Epithelial cell of prostate (primary cell): ENCODE measurements at regions not wholly inside any gene's neighbourhood (a gene's known extent, or its start where the extent isn't known, plus 50 kb on each side); places are given as distances from the start of the nearest gene placed in this dataset.
"Not testable (repeated sequence)": the region's sequence is repeated elsewhere in the genome, so short reads cannot be mapped to it uniquely, and the experiment has no call there.

ENCODE experiments used
- DNase-seq: peaks from one replicate; pipeline ENCODE4 v3.0.0-alpha.2; 2011; ENCODE audit warnings: low read depth, low spot score
- H3K27ac ChIP-seq: fragments of 450-650 bp; 2 replicates; pipeline ENCODE4 v1.5.1; 2017; ENCODE audit warnings: mild to moderate bottlenecking

DNA sequence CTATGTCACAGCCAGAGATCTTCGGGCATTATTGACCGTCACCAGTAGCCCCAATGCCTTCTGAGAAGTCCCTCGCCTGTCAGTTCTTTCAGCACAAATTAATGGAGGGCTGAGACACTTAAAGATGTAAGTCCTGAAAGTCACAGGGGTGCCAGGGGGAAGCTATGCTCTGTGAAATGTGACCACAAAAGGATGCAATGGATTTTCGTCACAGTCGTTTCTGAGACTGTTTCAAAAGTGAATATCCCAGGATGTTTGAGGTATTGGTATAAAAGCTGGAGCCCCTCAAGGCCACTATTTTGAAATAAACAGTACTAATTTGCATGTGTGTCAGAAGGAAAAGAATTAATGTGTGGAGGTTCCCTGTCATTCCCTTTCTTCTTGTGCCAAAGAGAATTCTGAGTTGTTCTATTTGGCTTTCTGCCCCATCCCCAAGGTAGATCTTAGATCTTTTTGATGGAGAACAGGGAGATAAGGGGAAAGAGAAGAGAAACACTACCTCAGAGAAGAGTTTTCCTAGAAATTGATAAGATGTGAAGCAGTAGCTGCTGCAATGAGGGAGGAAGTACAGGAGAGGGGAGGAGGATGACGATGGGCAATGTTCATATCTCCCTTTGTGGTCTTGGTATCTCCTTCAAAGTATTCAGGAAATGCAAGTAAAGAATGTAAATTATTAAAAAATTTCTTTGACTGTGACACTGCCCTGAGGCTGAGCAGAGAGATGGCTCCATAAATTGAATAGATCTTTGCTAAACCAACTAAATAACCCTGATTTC lies 101.8 kb upstream of the NAP1L1 start:
- no peak for DNase-seq
- no peak overlapping the region for H3K27ac ChIP-seq

DNA sequence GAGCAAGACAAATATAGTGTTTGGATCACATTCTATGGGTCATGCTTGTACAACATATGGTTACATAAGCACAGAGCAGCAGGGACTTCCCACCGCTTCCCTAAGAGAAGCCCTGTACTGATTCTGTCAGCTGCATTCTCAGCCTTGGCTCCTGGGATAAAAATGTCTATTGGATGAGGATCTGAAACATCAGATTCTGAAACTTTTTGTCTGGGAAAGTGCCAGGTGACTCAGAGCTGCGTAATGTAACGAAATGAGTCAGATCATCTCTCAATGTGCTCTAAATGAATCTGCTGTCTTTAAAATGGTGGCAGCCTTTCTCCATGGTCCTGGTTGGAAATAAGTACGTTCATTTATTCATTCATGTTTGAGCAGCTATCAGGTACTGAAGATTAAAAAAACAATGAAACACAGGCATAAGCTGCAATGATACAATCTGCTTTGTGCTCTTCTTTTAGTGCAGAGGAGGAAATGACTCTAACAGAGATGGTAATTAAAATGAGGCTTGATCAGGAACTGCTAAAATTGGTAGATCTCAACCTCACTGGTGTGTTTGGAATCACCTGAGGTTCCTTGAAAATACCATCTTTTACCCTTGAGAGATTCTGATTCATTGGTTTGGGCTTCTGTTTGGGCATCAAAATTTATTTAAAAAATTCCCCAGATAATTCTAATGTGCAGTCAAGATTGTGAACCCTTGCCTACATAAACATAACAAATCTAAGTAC lies 99.1 kb upstream of the NAP1L1 start:
- H3K27ac ChIP-seq: peak overlapping the region; percentile 35
- DNase-seq: peak; percentile 58

DNA sequence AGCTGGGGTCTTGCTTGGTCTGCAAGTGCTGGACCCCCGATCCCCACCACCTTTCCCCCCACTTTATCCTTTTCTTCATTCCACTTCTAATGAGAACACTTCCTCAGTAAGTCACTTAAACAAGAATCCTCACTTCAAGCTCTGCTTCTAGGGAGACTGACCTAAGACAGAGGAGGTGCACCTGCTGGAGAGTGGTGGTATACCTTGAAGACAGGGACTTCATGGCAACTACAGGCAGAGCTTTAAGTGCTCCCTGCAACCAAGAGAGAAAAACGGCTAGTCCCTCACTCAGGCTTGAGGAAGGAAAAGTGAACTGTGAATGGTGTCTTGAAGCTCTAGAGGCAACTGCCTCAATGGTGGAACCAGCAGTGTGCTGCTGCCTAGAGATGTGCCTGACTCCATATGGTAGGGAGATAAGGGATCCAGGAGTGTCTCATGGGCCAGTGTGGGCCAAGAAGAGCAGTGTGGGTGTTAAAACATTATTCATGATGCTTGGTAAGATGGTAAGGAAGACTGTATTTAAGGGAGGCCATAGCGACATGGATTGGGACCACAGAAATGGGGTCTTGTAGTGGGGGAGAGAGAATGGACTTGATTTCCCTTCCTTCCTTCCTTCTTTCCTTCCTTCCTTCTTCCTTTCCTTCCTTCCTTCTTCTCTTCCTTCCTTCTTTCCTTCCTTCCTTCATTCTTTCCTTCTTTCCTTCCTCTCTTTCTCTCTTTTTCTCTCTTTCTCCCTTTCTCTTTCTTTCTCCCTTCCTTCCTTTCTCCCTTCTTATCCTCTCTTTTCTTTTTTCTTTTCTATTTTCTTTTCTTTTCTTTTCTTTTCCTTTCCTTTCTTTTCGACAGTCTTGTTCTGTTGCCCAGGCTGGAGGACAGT lies 96.2 kb upstream of the NAP1L1 start:
- DNase-seq: no peak
- H3K27ac ChIP-seq: no peak overlapping the region

DNA sequence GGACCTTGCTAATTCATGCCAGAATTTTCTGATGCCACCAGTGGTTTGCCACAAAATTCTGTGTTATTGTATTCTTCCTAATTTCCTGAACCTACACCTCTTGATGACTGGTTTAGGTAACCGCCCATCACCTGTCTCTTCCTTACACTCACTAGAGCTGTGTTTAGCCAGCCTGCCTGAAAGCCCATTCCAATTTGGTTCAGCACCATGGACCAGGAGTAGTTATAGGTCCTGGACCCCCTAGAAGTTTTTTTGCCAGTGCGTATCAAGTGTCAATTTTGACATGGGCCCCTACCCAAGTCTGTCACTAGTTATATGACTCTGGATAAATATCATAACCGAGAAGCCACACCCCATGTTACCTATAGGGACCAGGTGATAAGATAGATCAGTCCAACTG lies 94.0 kb upstream of the NAP1L1 start:
- no peak overlapping the region for H3K27ac ChIP-seq
- no peak for DNase-seq

DNA sequence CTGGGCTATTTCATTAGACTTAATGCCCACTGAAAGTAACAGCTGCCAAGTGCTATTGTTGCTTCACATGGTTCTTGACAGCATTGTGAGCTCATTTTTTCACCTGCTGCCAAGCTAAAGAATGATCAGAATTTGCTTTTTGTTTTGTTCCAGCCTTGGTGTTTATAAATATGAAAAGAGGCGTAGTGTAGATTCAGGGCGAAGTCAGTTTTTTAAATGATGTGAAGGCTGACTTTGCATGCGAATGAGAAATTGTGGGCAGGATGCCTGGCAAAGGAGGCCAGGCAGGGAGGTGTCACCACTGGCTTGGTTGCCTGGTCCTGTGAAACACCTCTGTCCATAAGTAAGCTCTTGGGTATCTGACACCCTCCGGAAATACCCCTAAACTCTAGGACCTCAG lies 93.3 kb upstream of the NAP1L1 start:
- no peak for DNase-seq
- no peak overlapping the region for H3K27ac ChIP-seq

DNA sequence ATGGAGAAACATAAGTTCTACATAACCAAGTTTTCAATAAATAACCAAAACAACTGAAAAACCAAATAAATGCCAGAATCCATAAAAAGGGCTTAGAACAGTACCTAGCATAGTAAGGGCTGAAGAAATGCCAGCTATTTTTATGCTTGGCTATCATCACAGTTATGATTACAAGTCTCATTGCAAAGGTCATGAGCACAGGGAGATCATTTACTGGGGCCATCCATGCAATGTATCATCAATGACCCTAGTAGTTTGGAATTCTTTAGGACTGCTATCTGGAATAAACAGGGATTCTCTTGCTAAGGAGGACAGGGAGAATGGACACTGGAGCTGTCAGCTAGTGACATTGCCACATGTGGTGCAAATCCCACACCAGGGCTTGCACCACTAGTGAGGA lies 92.5 kb upstream of the NAP1L1 start:
- no peak for DNase-seq
- H3K27ac ChIP-seq: no peak overlapping the region

DNA sequence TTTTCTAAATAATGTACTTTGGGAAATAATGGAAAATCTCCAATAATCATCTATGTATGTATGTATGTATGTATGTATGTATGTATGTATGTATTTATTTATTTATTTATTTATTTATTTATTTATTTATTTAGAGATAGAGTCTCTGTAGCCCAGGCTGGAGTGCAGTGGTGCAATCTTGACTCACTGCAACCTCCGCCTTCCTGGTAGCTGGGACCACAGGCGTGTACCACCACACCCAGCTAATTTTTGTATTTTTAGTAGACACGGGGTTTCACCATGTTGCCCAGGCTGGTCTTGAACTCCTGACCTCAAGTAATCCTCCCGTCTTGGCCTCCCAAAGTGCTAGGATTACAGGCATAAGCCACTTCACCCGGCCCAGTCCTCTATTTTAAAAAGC lies 91.5 kb upstream of the NAP1L1 start:
- DNase-seq, H3K27ac ChIP-seq: not testable (repeated sequence)

DNA sequence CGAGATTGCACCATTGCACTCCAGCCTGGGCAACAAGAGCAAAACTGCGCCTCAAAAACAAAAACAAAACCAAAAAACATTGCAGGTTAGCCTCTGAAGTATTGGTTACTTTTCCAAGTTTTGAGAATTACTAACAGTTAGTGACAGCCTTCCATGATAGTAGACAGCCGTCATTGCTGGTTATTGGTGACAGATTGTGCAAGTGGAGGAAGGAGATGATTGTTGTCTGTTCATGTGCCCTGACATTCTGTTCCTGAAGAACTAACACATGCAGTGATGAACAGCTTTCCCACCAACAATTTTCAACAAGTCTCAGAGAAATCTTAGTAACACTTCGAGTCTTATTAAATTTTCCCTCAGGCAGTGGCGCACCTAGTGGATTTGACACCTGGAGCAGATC lies 89.3 kb upstream of the NAP1L1 start:
- H3K27ac ChIP-seq: no peak overlapping the region
- DNase-seq: no peak

DNA sequence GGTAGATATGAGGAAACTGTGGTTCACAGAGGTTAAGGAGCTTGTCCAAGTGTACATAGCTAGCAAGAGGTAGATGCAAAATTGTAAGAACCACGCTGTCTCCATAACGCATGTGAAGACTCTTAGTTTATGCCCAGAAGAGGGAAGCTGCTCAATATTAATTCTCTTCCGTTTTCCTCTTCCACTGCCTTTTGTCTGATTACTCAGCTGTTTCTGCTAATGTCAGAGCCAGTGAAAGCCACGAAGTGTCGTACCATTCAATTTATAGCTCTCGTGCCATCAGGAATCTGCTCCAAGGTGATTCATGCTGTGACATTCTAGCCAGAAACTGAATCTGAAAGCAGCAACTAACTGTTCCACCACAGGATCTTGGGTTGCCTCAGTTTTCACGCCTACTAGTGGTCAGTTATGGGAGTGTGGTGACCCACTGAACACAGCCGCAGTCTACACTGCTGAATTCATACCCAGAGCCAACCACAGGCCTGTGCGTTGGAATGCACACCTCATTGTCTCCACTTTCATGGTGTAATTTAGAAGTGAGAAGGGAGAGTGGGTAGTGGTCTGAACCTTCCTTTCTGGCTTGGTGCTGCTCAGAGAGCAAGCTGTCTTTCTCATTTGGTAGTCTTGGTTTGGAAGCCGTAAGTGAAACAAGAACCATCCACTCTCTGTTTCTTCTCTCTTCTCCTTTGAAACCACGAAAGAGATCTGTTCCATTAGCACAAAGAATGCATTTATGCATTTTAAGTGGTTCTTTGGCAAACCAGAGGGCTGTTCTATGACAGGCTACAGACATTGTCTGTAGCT lies 74.2 kb upstream of the NAP1L1 start:
- no peak overlapping the region for H3K27ac ChIP-seq
- DNase-seq: no peak

DNA sequence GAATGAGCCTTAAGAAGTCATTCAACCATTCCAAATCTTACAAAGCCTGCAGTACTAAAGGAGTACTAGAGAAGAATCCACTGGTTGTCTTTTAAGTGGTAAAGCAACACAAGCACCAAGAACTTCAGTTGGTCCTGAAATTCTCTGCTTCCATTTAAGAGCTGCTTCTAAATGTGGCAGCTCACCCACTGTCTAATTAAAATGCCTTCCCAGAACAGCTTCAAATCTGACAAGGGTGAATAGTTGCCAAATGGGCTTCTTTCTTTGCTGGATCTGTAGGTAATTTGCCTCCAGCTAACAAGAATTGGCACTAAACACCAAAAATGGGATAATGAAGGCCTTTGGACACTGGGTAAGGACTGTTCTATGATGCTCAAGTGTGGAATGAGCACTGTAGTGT lies 72.2 kb upstream of the NAP1L1 start:
- no peak overlapping the region for H3K27ac ChIP-seq
- DNase-seq: no peak

DNA sequence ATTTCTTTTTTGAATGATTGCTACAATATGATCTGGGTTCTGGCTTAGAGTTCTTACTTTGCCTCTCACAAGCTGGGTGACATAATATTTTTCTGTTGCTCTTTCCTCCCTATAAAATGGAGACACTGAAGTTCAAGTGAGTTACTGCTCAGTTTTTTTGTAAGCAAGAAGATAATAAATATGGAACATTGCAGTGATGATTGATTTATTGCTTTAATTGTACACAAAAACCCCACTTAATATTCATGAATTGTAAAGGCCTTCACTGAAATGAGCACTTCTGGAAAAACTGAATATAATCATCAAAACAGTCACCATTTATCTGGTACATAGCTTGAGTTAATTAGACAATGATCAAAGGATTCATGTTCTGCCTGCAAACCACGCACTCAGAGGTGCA lies 71.8 kb upstream of the NAP1L1 start:
- no peak for DNase-seq
- H3K27ac ChIP-seq: no peak overlapping the region

DNA sequence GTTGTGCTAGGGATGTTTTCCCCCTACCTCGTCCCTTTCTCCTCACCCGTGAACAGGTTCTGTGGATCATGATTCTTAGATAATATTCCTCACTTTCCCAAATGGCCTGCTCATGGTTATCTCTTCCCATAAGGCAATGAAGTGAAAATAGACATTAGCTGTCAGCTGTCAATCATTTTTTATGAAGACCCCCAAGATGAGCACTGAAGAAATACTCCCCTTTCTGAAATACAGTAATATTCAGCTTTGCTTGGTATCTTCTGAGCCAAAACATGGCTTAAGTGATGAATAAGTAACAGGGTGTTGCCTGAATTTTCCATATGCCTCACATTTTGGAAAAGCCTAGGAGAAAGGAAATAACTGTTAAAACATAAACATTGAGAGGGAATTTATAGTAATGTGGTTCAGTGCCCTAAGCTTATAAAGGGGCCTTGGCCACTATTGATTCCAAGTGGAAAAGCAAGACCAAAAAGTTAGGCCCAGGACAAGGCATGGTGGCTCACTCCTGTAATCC lies 70.7 kb upstream of the NAP1L1 start:
- DNase-seq: no peak
- no peak overlapping the region for H3K27ac ChIP-seq

DNA sequence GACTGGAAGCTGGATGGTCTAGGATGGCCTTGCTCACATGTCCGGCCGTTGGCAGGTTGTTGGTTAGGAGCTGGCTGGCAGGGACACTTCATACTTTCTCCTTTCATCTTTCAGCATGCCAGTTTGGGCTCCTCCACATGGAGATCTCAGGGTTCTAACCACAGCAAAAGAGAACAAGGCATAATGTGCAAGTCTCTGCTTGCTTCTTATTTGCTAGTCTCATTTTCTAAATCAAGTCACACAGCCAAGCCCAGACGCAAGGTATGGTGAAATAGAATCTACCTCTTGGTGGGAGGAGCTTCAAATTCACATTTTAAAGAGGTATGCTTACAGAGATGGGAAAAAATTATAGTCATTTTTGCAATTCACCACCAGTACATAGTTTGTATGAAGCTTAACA lies 69.1 kb upstream of the NAP1L1 start:
- H3K27ac ChIP-seq: no peak overlapping the region
- no peak for DNase-seq

DNA sequence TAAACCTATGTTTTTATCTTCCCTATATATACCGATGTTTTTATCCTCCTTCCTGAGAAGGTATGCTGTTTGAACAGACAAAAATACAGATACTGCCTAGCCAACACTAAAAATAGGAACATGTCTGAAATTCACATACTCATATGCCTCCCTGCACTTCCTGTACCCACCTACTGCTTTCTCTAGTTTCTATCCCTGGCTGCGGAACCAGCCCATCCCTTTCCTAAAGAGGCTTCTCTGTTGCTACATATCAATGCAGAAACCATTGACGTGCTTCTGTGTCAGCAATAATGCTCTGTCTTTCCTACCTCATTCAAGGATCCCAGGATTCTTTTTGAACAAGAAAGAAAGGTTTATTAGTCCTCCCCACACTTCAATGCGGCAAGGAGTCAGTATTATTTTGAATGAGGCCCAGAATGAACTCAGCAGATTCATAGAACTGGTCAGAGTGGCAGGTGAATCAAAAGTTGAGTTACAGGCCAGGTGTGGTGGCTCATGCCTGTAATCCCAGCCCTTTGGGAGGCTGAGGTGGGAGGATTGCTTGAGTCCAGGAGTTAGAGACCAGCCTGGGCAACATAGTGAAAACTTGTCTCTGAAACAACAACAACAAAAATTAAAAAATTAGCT lies 67.8 kb upstream of the NAP1L1 start:
- no peak overlapping the region for H3K27ac ChIP-seq
- no peak for DNase-seq

DNA sequence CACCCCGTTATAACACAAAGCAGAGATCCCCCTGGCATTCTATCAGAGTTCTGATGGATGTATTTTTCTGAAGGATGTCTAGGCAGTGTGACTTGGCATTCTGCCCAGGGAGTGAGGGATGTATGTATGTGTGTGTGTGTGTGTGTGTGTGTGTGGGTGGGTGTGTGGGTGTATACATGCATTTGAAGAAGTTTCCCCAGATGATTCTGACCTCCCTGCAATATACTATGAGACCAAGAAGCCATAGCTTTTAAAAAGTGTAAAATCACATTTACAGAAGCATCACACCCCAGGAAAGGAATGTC lies 59.7 kb upstream of the NAP1L1 start:
- peak; percentile 31 for DNase-seq
- H3K27ac ChIP-seq: no peak overlapping the region

DNA sequence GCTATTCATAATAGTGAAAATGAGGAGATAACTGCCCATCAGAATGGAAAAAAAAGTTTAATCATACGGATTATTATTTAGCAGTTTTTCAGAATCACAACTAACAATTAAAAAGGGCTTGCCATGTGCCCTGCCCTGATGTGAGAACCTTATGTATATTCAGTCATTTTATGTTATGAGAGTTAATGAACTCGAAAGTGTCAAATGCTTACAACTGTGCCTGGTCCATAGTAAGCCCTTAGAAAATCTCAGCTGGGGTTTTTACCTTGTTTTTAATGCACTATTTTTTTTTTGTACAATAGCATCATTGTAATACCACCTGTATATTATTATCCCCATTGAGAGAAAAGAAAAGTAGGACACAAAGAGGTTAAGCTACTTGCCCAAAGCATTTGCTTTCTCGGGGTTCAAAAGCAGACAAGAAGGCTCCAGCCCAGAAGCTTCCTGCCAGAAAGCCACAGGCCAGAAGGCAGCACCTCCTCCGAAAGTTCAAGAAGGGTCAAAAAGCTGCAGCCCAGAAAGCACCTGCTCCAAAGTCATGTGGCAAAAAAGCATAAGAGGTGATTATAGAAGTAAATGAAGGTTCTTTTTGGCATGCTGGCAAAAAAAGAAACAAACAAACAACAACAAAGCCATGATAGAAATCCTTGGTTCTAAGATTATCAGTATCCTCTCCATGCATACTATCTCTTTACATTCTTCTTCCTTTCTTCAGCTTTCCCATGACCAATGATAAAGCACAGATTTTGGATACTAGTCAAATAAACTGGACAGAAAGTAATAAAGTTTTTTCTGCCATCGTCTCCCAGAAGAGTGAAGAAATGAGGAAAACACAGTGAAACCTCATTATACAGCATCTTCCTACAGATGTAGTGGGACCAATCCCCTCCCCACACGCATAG lies 59.1 kb upstream of the NAP1L1 start:
- DNase-seq: no peak
- H3K27ac ChIP-seq: no peak overlapping the region

DNA sequence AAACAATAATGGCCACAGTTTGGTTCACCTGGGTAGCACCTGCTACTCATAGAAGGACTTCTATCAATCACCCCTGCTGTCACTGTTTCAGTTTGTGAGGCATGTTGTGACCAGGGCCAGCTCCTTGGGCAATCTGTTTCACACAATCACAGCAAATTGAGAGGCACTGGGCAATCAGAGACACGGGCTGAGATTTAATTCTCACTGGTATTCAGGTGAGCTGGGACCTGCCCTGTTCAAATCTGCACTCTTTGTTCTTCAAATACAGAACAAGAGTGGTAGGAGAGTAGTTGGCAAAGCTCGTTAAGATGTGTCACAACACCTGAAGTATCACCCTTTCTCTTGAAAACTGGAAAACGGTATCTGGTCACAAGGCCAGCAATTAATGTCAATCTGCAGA lies 57.8 kb upstream of the NAP1L1 start:
- no peak overlapping the region for H3K27ac ChIP-seq
- DNase-seq: no peak

DNA sequence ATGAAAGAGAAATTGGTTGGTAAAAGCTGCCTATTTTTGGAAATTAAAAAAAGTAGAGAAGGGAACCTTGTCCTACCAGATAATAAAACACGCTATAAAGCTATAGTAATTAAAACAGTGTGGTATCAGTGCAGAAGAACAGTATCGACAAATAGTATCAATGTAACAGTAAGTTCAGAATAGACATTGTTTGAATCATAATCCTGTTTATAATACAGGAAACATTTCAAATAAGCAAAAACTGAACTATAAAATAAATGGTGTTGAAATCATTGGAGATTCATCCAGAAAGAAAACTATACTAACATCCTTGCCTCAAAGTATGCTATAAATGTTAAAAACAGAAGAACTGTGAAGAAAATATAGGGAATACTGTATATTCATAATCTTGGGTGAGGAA lies 54.2 kb upstream of the NAP1L1 start:
- DNase-seq: no peak
- H3K27ac ChIP-seq: no peak overlapping the region

DNA sequence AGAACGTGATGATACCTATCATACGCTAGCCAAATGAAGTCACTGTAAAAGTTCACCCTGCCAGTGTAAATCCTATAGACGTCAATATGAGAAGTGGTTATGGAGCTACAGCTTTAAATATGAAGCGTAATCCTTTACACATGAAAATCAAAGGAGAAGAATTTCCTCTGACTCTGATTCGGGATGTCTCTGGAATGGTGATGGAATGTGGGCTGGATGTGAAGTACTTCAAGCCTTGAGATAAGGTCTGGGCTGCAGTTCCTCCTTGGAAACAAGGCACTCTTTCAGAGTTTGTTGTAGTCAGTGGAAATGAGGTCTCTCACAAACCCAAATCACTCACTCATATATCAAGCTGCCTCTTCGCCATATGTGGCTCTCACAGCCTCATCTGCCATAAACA lies 53.1 kb upstream of the NAP1L1 start:
- no peak for DNase-seq
- H3K27ac ChIP-seq: no peak overlapping the region
